H1 (cell line): ENCODE measurements at regions not wholly inside any gene's neighbourhood (a gene's known extent, or its start where the extent isn't known, plus 50 kb on each side); places are given as distances from the start of the nearest gene placed in this dataset.

ENCODE experiments used
- CTCF ChIA-PET: fragments of 300-600 bp; sonication (Branson Sonifier 250); formaldehyde crosslinking; loops from one replicate; lab custom pipeline; 2021; ENCODE audit not compliant: partially characterized antibody; lab: Charles Lee
- POLR2A ChIA-PET: fragments of 300-600 bp; sonication (Branson Sonifier 250); formaldehyde crosslinking; loops from one replicate; lab custom pipeline; 2021; ENCODE audit warnings: inconsistent platforms; ENCODE audit not compliant: partially characterized antibody; lab: Charles Lee
- DNase-seq, 2 experiments: peaks; one replicate each; pipeline versions ENCODE4 v3.0.0 to v3.0.0-alpha.2; 2010 to 2022; ENCODE audit warnings: low spot score in 2 of 2, low read depth in 1 of 2, mixed read lengths in 1 of 2
- FAIRE-seq: peaks from 2 replicates; lab custom pipeline; 2011; peaks lifted over from hg19 to GRCh38; lab: Jason Lieb, UNC
- H2AFZ ChIP-seq: 2 replicates; pipeline ENCODE4 v1.8.1; 2012; ENCODE audit warnings: low read length, inconsistent platforms
- H2AK5ac ChIP-seq: 2 replicates; pipeline ENCODE4 v1.6.1; 2013; ENCODE audit warnings: low read depth, low read length
- H2BK120ac ChIP-seq: replicated peaks from 2 replicates; pipeline ENCODE3; 2013; ENCODE audit warnings: low read depth, low read length, inconsistent platforms
- H2BK12ac ChIP-seq: 2 replicates; pipeline ENCODE4 v1.6.1; 2013; ENCODE audit warnings: low read depth, low read length
- H2BK15ac ChIP-seq: 2 replicates; pipeline ENCODE4 v1.6.1; 2013; ENCODE audit warnings: low read length
- H2BK20ac ChIP-seq: 2 replicates; pipeline ENCODE4 v1.6.1; 2013; ENCODE audit warnings: low read length
- H2BK5ac ChIP-seq: 2 replicates; pipeline ENCODE4 v1.6.1; 2013; ENCODE audit warnings: low read depth, low read length
- H3K14ac ChIP-seq: 2 replicates; pipeline ENCODE4 v1.6.1; 2013; ENCODE audit warnings: inconsistent platforms; ENCODE audit not compliant: insufficient read length
- H3K18ac ChIP-seq: 2 replicates; pipeline ENCODE4 v1.6.1; 2013; ENCODE audit warnings: low read length; ENCODE audit errors: extremely low read depth
- H3K23ac ChIP-seq: 2 replicates; pipeline ENCODE4 v1.6.1; 2013; ENCODE audit warnings: inconsistent platforms; ENCODE audit not compliant: insufficient read length
- H3K23me2 ChIP-seq: 2 replicates; pipeline ENCODE4 v1.6.1; 2013; ENCODE audit warnings: low read depth, low read length
- H3K27ac ChIP-seq: 2 replicates; pipeline ENCODE4 v1.6.1; 2011; ENCODE audit warnings: low read depth, low read length, inconsistent platforms
- H3K27me3 ChIP-seq, 4 experiments: replicated peaks in 1 of 4; 1 replicate in 1 of 4; 2 replicates in 3 of 4; pipeline versions ENCODE4 v1.6.1 to v1.8.1; 2011 to 2013; ENCODE audit warnings: low read length in 3 of 4, mild to moderate bottlenecking in 3 of 4, inconsistent platforms in 2 of 4, mixed read lengths in 2 of 4, moderate library complexity in 1 of 4; ENCODE audit not compliant: control insufficient read depth in 3 of 4, insufficient read depth in 3 of 4; ENCODE audit errors: extremely low read depth in 1 of 4
- H3K36me3 ChIP-seq, 4 experiments: 2 replicates each; pipeline versions ENCODE4 v1.6.1 to v1.8.1; 2011 to 2013; ENCODE audit warnings: mild to moderate bottlenecking in 4 of 4, low read length in 3 of 4, moderate library complexity in 2 of 4, control low read depth in 1 of 4, inconsistent platforms in 1 of 4; ENCODE audit not compliant: insufficient read depth in 4 of 4, control insufficient read depth in 2 of 4
- H3K4ac ChIP-seq: replicated peaks from 2 replicates; pipeline ENCODE3; 2013; ENCODE audit warnings: low read length, low read depth, mixed read lengths, inconsistent platforms; ENCODE audit not compliant: insufficient read length
- H3K4me1 ChIP-seq, 4 experiments: replicated peaks in 1 of 4; 1 replicate in 1 of 4; 2 replicates in 3 of 4; pipeline versions ENCODE4 v1.6.1 to v1.8.1; 2011 to 2013; ENCODE audit warnings: low read length in 3 of 4, inconsistent platforms in 2 of 4, mixed read lengths in 1 of 4; ENCODE audit not compliant: insufficient read depth in 4 of 4, control insufficient read depth in 3 of 4
- H3K4me2 ChIP-seq, 2 experiments: 2 replicates each; pipeline versions ENCODE4 v1.6.1 to v1.8.1; 2011 to 2013; ENCODE audit warnings: low read depth in 2 of 2, low read length in 2 of 2, control low read depth in 1 of 2, inconsistent platforms in 1 of 2, mild to moderate bottlenecking in 1 of 2; ENCODE audit not compliant: insufficient read depth in 1 of 2
- H3K4me3 ChIP-seq, 4 experiments: fragments of 200-600, 300-600 bp in 1 of 4; sonication (generic), shearing (Covaris generic), sonication (Bioruptor Twin) in 1 of 4; 2 replicates each; pipeline versions ENCODE4 v1.5.1 to v1.8.1; 2011 to 2016; ENCODE audit warnings: low read length in 4 of 4, low read depth in 3 of 4, control low read depth in 2 of 4, inconsistent platforms in 2 of 4, mild to moderate bottlenecking in 2 of 4, mixed read lengths in 1 of 4, moderate library complexity in 1 of 4; ENCODE audit not compliant: insufficient read depth in 2 of 4; ENCODE audit errors: extremely low read depth in 1 of 4
- H3K56ac ChIP-seq: replicated peaks from 2 replicates; pipeline ENCODE3; 2013; ENCODE audit warnings: low read depth, mild to moderate bottlenecking, mixed read lengths, low read length, inconsistent platforms; ENCODE audit not compliant: insufficient read length
- H3K79me1 ChIP-seq: 2 replicates; pipeline ENCODE4 v1.6.1; 2013; ENCODE audit warnings: low read depth, low read length, control low read depth
- H3K79me2 ChIP-seq, 2 experiments: 2 replicates each; pipeline versions ENCODE4 v1.6.1 to v1.8.1; 2012 to 2013; ENCODE audit warnings: low read length in 2 of 2, mild to moderate bottlenecking in 2 of 2, inconsistent platforms in 1 of 2; ENCODE audit not compliant: insufficient read depth in 2 of 2, control insufficient read depth in 1 of 2
- H3K9ac ChIP-seq, 4 experiments: replicated peaks in 1 of 4; 1 replicate in 1 of 4; 2 replicates in 3 of 4; pipeline versions ENCODE4 v1.6.1 to v1.8.1; 2011 to 2013; ENCODE audit warnings: low read depth in 3 of 4, low read length in 3 of 4, control low read depth in 2 of 4, mild to moderate bottlenecking in 2 of 4, moderate library complexity in 2 of 4, inconsistent platforms in 1 of 4; ENCODE audit errors: extremely low read depth in 1 of 4
- H3K9me3 ChIP-seq, 2 experiments: 2 replicates each; pipeline versions ENCODE4 v1.6.1 to v1.8.1; 2012 to 2013; ENCODE audit warnings: mild to moderate bottlenecking in 2 of 2, moderate library complexity in 2 of 2, control low read depth in 1 of 2, inconsistent platforms in 1 of 2, low read depth in 1 of 2, low read length in 1 of 2, mixed read lengths in 1 of 2; ENCODE audit not compliant: insufficient read depth in 2 of 2
- H4K20me1 ChIP-seq, 2 experiments: replicated peaks in 1 of 2; 2 replicates each; pipeline versions ENCODE3 to v1.8.1; 2011 to 2013; ENCODE audit warnings: inconsistent platforms in 2 of 2, low read length in 2 of 2, mild to moderate bottlenecking in 1 of 2; ENCODE audit not compliant: insufficient read depth in 2 of 2, control insufficient read depth in 1 of 2
- H4K5ac ChIP-seq: 2 replicates; pipeline ENCODE4 v1.6.1; 2013; ENCODE audit warnings: low read length, low read depth, mixed read lengths, inconsistent platforms; ENCODE audit not compliant: insufficient read length
- H4K8ac ChIP-seq: 2 replicates; pipeline ENCODE4 v1.8.0; 2013; ENCODE audit warnings: mild to moderate bottlenecking, moderate library complexity, low read length, inconsistent platforms; ENCODE audit not compliant: insufficient read depth; ENCODE audit errors: extremely low read depth
- H4K91ac ChIP-seq: replicated peaks from 2 replicates; pipeline ENCODE3; 2013; ENCODE audit warnings: low read length, mixed read lengths, inconsistent platforms; ENCODE audit not compliant: insufficient read length
- CBX5 ChIP-seq: fragments of 300-800, 300-1000 bp; sonication (generic); IDR thresholded peaks from 2 replicates; pipeline ENCODE4 v1.7.1; 2016; ENCODE audit warnings: antibody characterized with exemption, low read length, low read depth
- GTF2F1 ChIP-seq: IDR thresholded peaks from 2 replicates; pipeline ENCODE4 v1.6.1; 2012; ENCODE audit warnings: low read depth, low read length, improper control_type of control experiment, borderline replicate concordance
- SIRT6 ChIP-seq: IDR thresholded peaks from one replicate; pipeline ENCODE4 v1.7.1; 2012; ENCODE audit warnings: low read length, inconsistent platforms
- TAF7 ChIP-seq: optimal IDR thresholded peaks from 2 replicates; pipeline ENCODE3; 2011; ENCODE audit warnings: low read depth, mild to moderate bottlenecking, inconsistent platforms, low read length, moderate library complexity, borderline replicate concordance
- WGBS, 2 experiments: shearing (Covaris generic) in 1 of 2; methylation state at CpG; one replicate each; pipeline versions ENCODE4 v1.1.6 to v1.1.7; 2013 to 2015; ENCODE audit warnings: low lambda C conversion rate in 2 of 2, mixed read lengths in 2 of 2, inconsistent platforms in 1 of 2, low coverage in 1 of 2, missing lambda C conversion rate in 1 of 2; ENCODE audit not compliant: insufficient replicate concordance in 2 of 2, insufficient coverage in 1 of 2, insufficient read length in 1 of 2; ENCODE audit errors: extremely low coverage in 1 of 2, missing lambda C conversion rate in 1 of 2; 5-methylcytosine and 5-hydroxymethylcytosine counted together
- TF ChIP-seq, protein P1 (sequence below): IDR thresholded peaks from 2 replicates; pipeline ENCODE4 v1.6.1; 2011; ENCODE audit warnings: low read length, improper control_type of control experiment
- TF ChIP-seq, protein P2 (sequence below): IDR thresholded peaks from 2 replicates; pipeline ENCODE4 v1.6.1; 2011; ENCODE audit warnings: low read depth, mild to moderate bottlenecking, low read length; ENCODE audit not compliant: insufficient read depth

DNA sequence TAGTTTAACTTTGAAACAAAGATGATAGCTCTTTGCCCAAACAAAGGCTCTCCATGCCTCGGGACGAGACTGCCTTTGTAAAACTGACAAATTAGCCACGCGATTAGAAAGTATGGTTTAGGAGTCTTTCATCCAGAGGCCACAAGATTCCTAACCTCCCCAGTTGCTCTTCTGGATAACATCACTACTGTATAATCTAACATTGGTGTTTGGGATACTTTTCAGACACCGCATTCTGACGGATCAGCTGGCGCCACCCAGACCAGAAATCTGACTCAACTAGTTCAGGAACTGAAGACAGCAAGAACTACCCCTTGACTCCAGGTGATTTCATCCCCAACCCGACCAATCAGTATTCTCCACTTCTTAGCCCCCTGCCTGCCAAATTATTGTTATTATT lies 98.1 kb upstream of the TEX13D start:
- H3K79me2 ChIP-seq = no peaks in the 10 kb centered on the region
- H3K79me1 ChIP-seq = no peaks in the 10 kb centered on the region
- H4K5ac ChIP-seq = no peak overlapping the region
- no peak overlapping the region for H2BK20ac ChIP-seq
- H3K18ac ChIP-seq = no peak overlapping the region
- peaks cover 0 to 3% (median 1%) of the 10 kb centered on the region in 4 experiments; a peak in 1 of 7 replicates for H3K27me3 ChIP-seq
- POLR2A ChIA-PET = no interaction called here
- DNase-seq (no peak), FAIRE-seq (no peak)
- H2BK120ac ChIP-seq = no peak overlapping the region
- H4K91ac ChIP-seq = no peak overlapping the region
- no peaks in the 10 kb centered on the region for H3K9me3 ChIP-seq
- H3K4me3 ChIP-seq = no peak overlapping the region
- no peak overlapping the region for H2AFZ ChIP-seq
- no peak overlapping the region for H4K8ac ChIP-seq
- peaks cover 4 to 13% (median 11%) of the 10 kb centered on the region in 4 experiments; a peak in 5 of 7 replicates for H3K4me1 ChIP-seq
- 89% methylated on average over 7 of the region's 8 CpGs; no CpG with 5 or more reads in 1 of the 2 experiments for WGBS, 2 experiments
- H2BK5ac ChIP-seq = no peak overlapping the region
- no peak overlapping the region for H3K9ac ChIP-seq
- H3K14ac ChIP-seq = no peak overlapping the region
- H3K56ac ChIP-seq = no peak overlapping the region
- H3K4ac ChIP-seq = no peak overlapping the region
- H2BK15ac ChIP-seq = no peak overlapping the region
- H3K23ac ChIP-seq = no peak overlapping the region
- no peak overlapping the region for H2BK12ac ChIP-seq
- H4K20me1 ChIP-seq = no peaks in the 10 kb centered on the region
- no peak overlapping the region for H3K4me2 ChIP-seq
- CTCF ChIA-PET = no interaction called here
- TF ChIP-seq, protein P1, sequence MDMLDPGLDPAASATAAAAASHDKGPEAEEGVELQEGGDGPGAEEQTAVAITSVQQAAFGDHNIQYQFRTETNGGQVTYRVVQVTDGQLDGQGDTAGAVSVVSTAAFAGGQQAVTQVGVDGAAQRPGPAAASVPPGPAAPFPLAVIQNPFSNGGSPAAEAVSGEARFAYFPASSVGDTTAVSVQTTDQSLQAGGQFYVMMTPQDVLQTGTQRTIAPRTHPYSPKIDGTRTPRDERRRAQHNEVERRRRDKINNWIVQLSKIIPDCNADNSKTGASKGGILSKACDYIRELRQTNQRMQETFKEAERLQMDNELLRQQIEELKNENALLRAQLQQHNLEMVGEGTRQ = no peak
- TF ChIP-seq GTF2F1 = no peak
- no peak for TF ChIP-seq TAF7
- TF ChIP-seq SIRT6 = no peak
- TF ChIP-seq, protein P2, sequence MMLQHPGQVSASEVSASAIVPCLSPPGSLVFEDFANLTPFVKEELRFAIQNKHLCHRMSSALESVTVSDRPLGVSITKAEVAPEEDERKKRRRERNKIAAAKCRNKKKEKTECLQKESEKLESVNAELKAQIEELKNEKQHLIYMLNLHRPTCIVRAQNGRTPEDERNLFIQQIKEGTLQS = no peak
- no peak for TF ChIP-seq CBX5
- no peak overlapping the region for H2AK5ac ChIP-seq
- no peak overlapping the region for H3K27ac ChIP-seq
- H3K23me2 ChIP-seq = no peaks in the 10 kb centered on the region
- no peaks in the 10 kb centered on the region for H3K36me3 ChIP-seq
